ENCODE measurements at regions not wholly inside any gene's neighbourhood (a gene's known extent, or its start where the extent isn't known, plus 50 kb on each side); places are given as distances from the start of the nearest gene placed in this dataset.

GRCh38 chr11:26793487-26793886, 71.6 kb upstream of the SLC5A12 start:
- TF ChIP-seq POLR2A (IDR thresholded peaks at IDR 0.05; ENCODE audit: low read depth, low read length) (no peak), CTCF (IDR thresholded peaks at IDR 0.05; ENCODE audit: extremely low read depth in 1 of 2, insufficient read depth in 1 of 2, low read depth in 1 of 2, low read length in 2 of 2) (no peak), EZH2 (IDR thresholded peaks at IDR 0.05; ENCODE audit: borderline replicate concordance, low read depth, low read length, severe bottlenecking) (no peak), JUN (IDR thresholded peaks at IDR 0.05; ENCODE audit: borderline replicate concordance, insufficient read depth, insufficient read length, low read depth) (no peak)

All from endothelial cell of umbilical vein (primary cell).